GM23338 (cell line): ENCODE measurements at regions not wholly inside any gene's neighbourhood (a gene's known extent, or its start where the extent isn't known, plus 50 kb on each side); places are given as distances from the start of the nearest gene placed in this dataset.

Experiments
- ATAC-seq: fragments of 200-7000 bp; cut with Tn5 transposase; 3 replicates; pipeline ENCODE4 v1.9.1; 2020
- DNase-seq: peaks from one replicate; pipeline ENCODE4 v3.0.0-alpha.2; 2015; ENCODE audit warnings: low spot score
- H2AFZ ChIP-seq: fragments of 200-600 bp; sonication (generic); 2 replicates; pipeline ENCODE4 v1.8.0; 2016; ENCODE audit warnings: antibody characterized with exemption, mild to moderate bottlenecking, moderate library complexity
- H3F3A ChIP-seq: fragments of 200-600 bp; sonication (generic); replicated peaks from 2 replicates; pipeline ENCODE4 v1.8.0; 2017; ENCODE audit warnings: antibody characterized with exemption, mixed run types, low read depth
- H3K27ac ChIP-seq: fragments of 200-600 bp; sonication (generic); 2 replicates; pipeline ENCODE4 v1.6.1; 2016; ENCODE audit warnings: low read depth
- H3K27me3 ChIP-seq: fragments of 200-600 bp; sonication (generic); 2 replicates; pipeline ENCODE4 v1.8.0; 2016; ENCODE audit warnings: mild to moderate bottlenecking, mixed run types, moderate library complexity; ENCODE audit not compliant: insufficient read depth
- H3K36me3 ChIP-seq: fragments of 200-600 bp; sonication (generic); 2 replicates; pipeline ENCODE4 v1.8.0; 2016; ENCODE audit warnings: mild to moderate bottlenecking; ENCODE audit not compliant: insufficient read depth
- H3K4me1 ChIP-seq: fragments of 200-600 bp; sonication (generic); 2 replicates; pipeline ENCODE4 v1.8.0; 2016; ENCODE audit warnings: mild to moderate bottlenecking, moderate library complexity; ENCODE audit not compliant: insufficient read depth
- H3K4me2 ChIP-seq: fragments of 200-600 bp; sonication (generic); 2 replicates; pipeline ENCODE4 v1.7.1; 2017; ENCODE audit warnings: mixed run types
- H3K4me3 ChIP-seq: fragments of 200-600 bp; sonication (generic); 2 replicates; pipeline ENCODE4 v1.6.1; 2016; ENCODE audit warnings: mixed run types
- H3K79me2 ChIP-seq: fragments of 200-600 bp; sonication (generic); replicated peaks from 2 replicates; pipeline ENCODE4 v1.8.0; 2017; ENCODE audit warnings: mild to moderate bottlenecking; ENCODE audit not compliant: insufficient read depth
- H3K9me2 ChIP-seq: fragments of 200-600 bp; sonication (generic); 2 replicates; pipeline ENCODE4 v1.8.0; 2017; ENCODE audit not compliant: insufficient read depth
- H4K20me1 ChIP-seq: fragments of 200-600 bp; sonication (generic); replicated peaks from 2 replicates; pipeline ENCODE4 v1.8.0; 2017; ENCODE audit warnings: mild to moderate bottlenecking; ENCODE audit not compliant: insufficient read depth
- H3K27ac Mint-ChIP-seq: 2 replicates; pipeline ENCODE4 v1.8.0; 2020; ENCODE audit warnings: inconsistent platforms, mild to moderate bottlenecking, moderate library complexity, mixed read lengths
- H3K27me3 Mint-ChIP-seq: 3 replicates; pipeline ENCODE4 v1.8.0; 2022; ENCODE audit warnings: low read depth, mild to moderate bottlenecking, moderate library complexity, mixed read lengths, inconsistent platforms; ENCODE audit not compliant: insufficient read depth, poor library complexity
- H3K36me3 Mint-ChIP-seq: 3 replicates; pipeline ENCODE4 v1.8.0; 2021; ENCODE audit warnings: low read depth, mild to moderate bottlenecking, inconsistent platforms, moderate library complexity, mixed read lengths
- H3K4me1 Mint-ChIP-seq: 3 replicates; pipeline ENCODE4 v1.8.0; 2020; ENCODE audit warnings: mild to moderate bottlenecking, inconsistent platforms, mixed read lengths
- H3K4me3 Mint-ChIP-seq: 3 replicates; pipeline ENCODE4 v1.8.0; 2021; ENCODE audit warnings: moderate library complexity, mild to moderate bottlenecking, inconsistent platforms, mixed read lengths
- H3K9me3 Mint-ChIP-seq: 3 replicates; pipeline ENCODE4 v1.8.0; 2020; ENCODE audit warnings: moderate library complexity, mild to moderate bottlenecking, inconsistent platforms, mixed read lengths
- CREB1 ChIP-seq: fragments of 250-450 bp; sonication (Bioruptor Pico); IDR thresholded peaks from 2 replicates; pipeline ENCODE4 v1.5.0; 2020; ENCODE audit warnings: low read depth, mild to moderate bottlenecking, moderate library complexity
- CTCF ChIP-seq, 2 experiments: fragments of 200-600 bp in 1 of 2; sonication (generic) in 1 of 2; conservative IDR thresholded peaks; 2 replicates each; pipeline versions ENCODE4 v1.5.1 to v1.6.1; 2016 to 2017; ENCODE audit warnings: antibody characterized with exemption in 2 of 2, low read depth in 2 of 2, mild to moderate bottlenecking in 2 of 2, moderate library complexity in 1 of 2
- EZH2 ChIP-seq: fragments of 200-600 bp; sonication (generic); IDR thresholded peaks from one replicate; pipeline ENCODE4 v1.8.0; 2017; ENCODE audit warnings: antibody characterized with exemption, mild to moderate bottlenecking, low read depth; ENCODE audit not compliant: unreplicated experiment
- EZH2phosphoT487 ChIP-seq: fragments of 200-600 bp; sonication (generic); IDR thresholded peaks from one replicate; pipeline ENCODE4 v1.8.1; 2018; ENCODE audit warnings: antibody characterized with exemption; ENCODE audit not compliant: unreplicated experiment
- JUNB ChIP-seq: IDR thresholded peaks from one replicate; pipeline ENCODE4 v1.6.1; 2016; ENCODE audit warnings: antibody characterized with exemption; ENCODE audit not compliant: unreplicated experiment
- NANOG ChIP-seq: IDR thresholded peaks from 2 replicates; pipeline ENCODE4 v1.6.1; 2016; ENCODE audit warnings: antibody characterized with exemption, borderline replicate concordance
- POLR2AphosphoS5 ChIP-seq: IDR thresholded peaks from 2 replicates; pipeline ENCODE4 v1.6.1; 2016; ENCODE audit warnings: antibody characterized with exemption, low read depth
- STAT1 ChIP-seq: IDR thresholded peaks from one replicate; pipeline ENCODE4 v1.6.1; 2016; ENCODE audit warnings: antibody characterized with exemption; ENCODE audit not compliant: unreplicated experiment
- ZNF114 ChIP-seq: fragments of 250-450 bp; sonication (Bioruptor Pico); IDR thresholded peaks from 2 replicates; pipeline ENCODE4 v1.5.0; 2020; ENCODE audit warnings: mild to moderate bottlenecking, moderate library complexity
- ZNF331 ChIP-seq: fragments of 250-450 bp; sonication (Bioruptor Pico); IDR thresholded peaks from 2 replicates; pipeline ENCODE4 v1.5.0; 2020; ENCODE audit warnings: low read depth, mild to moderate bottlenecking, moderate library complexity
- ZNF462 ChIP-seq: fragments of 250-450 bp; sonication (Bioruptor Pico); IDR thresholded peaks from 2 replicates; pipeline ENCODE4 v1.5.0; 2020; ENCODE audit warnings: mild to moderate bottlenecking, moderate library complexity

GRCh38 chr1:225713281-225713680 lies 60.4 kb upstream of the ENAH start (continued):
- TF ChIP-seq JUNB: no peak
- TF ChIP-seq EZH2: no peak
- TF ChIP-seq ZNF114 (CRISPR knock-in tag): no peak

GRCh38 chr1:225720937-225721336 lies 56.7 kb upstream of the SRP9 start:
- Histone ChIP-seq H3K27ac (no peak overlapping the region), H2AFZ (0 out of 2 replicates have a peak overlapping the region, but pooled peaks have one; percentile 5), H3F3A (no peaks in the 10 kb centered on the region), H3K27me3 (no peaks in the 10 kb centered on the region), H3K4me1 (no peaks in the 10 kb centered on the region), H4K20me1 (no peaks in the 10 kb centered on the region), H3K9me2 (peaks cover 7% of the 10 kb centered on the region), H3K36me3 (no peaks in the 10 kb centered on the region), H3K79me2 (no peaks in the 10 kb centered on the region), H3K4me3 (no peak overlapping the region), H3K4me2 (no peak overlapping the region)
- Mint-ChIP-seq H3K9me3 (no peaks in the 10 kb centered on the region), H3K4me3 (no peak overlapping the region), H3K4me1 (no peaks in the 10 kb centered on the region; the same call in 2 of the 3 replicates), H3K36me3 (no peaks in the 10 kb centered on the region), H3K27me3 (peaks cover 9% of the 10 kb centered on the region), H3K27ac (no peak overlapping the region)
- no peak for ATAC-seq
- no peak for TF ChIP-seq EZH2phosphoT487
- no peak for TF ChIP-seq CTCF (conservative IDR thresholded peaks at IDR 0.05; ENCODE audit: low read depth in 2 of 2)
- no peak for TF ChIP-seq CREB1
- DNase-seq: no peak

GRCh38 chr1:225724251-225724650 lies 53.4 kb upstream of the SRP9 start:
- Histone ChIP-seq H3K4me3 (no peak overlapping the region), H3K4me1 (no peaks in the 10 kb centered on the region), H2AFZ (no peak overlapping the region), H3K27ac (no peak overlapping the region), H4K20me1 (no peaks in the 10 kb centered on the region), H3K36me3 (no peaks in the 10 kb centered on the region), H3K79me2 (no peaks in the 10 kb centered on the region), H3K4me2 (no peak overlapping the region), H3K9me2 (peaks cover 8% of the 10 kb centered on the region), H3F3A (no peaks in the 10 kb centered on the region), H3K27me3 (no peaks in the 10 kb centered on the region)
- DNase-seq (no peak), ATAC-seq (no peak)
- Mint-ChIP-seq H3K9me3 (no peaks in the 10 kb centered on the region), H3K36me3 (no peaks in the 10 kb centered on the region), H3K4me3 (no peak overlapping the region), H3K27me3 (peaks cover 4% of the 10 kb centered on the region), H3K4me1 (no peaks in the 10 kb centered on the region; the same call in 2 of the 3 replicates), H3K27ac (no peak overlapping the region)
- no peak for TF ChIP-seq CREB1
- TF ChIP-seq POLR2AphosphoS5: no peak
- TF ChIP-seq EZH2: no peak
- no peak for TF ChIP-seq ZNF462 (CRISPR knock-in tag)
- TF ChIP-seq CTCF (conservative IDR thresholded peaks at IDR 0.05; ENCODE audit: low read depth in 2 of 2): no peak
- TF ChIP-seq ZNF331 (CRISPR knock-in tag): no peak
- no peak for TF ChIP-seq STAT1
- no peak for TF ChIP-seq NANOG
- no peak for TF ChIP-seq EZH2phosphoT487
